Naive thymus-derived CD4-positive, alpha-beta T cell (primary cell): ENCODE measurements at regions not wholly inside any gene's neighbourhood (a gene's known extent, or its start where the extent isn't known, plus 50 kb on each side); places are given as distances from the start of the nearest gene placed in this dataset.

ENCODE experiments used
- ATAC-seq: fragments of 150-1000 bp; cut with Tn5 transposase; 2 replicates; pipeline ENCODE4 v1.10.0; 2021; ENCODE audit warnings: mild to moderate bottlenecking, moderate library complexity
- CTCF ChIA-PET: fragments of 350-600 bp; sonication (Branson Sonifier 250); formaldehyde crosslinking; loops from one replicate; lab custom pipeline; 2021; ENCODE audit warnings: antibody characterized with exemption; lab: Charles Lee
- POLR2A ChIA-PET: fragments of 350-600 bp; sonication (Branson Sonifier 250); formaldehyde crosslinking; loops from one replicate; lab custom pipeline; 2021; ENCODE audit warnings: antibody characterized with exemption, inconsistent platforms; lab: Charles Lee
- DNase-seq, 9 donors: peaks; one replicate each; pipeline versions ENCODE4 v3.0.0 to v3.0.0-alpha.2; 2020 to 2022; ENCODE audit warnings: mixed read lengths in 1 of 9
- H3K27ac ChIP-seq: one replicate; pipeline ENCODE4 v1.7.0; 2013; ENCODE audit warnings: mild to moderate bottlenecking, low read depth, low read length, moderate library complexity
- H3K27me3 ChIP-seq, 2 donors: one replicate each; pipeline ENCODE4 v1.7.0; 2013; ENCODE audit warnings: low read length in 2 of 2, mild to moderate bottlenecking in 2 of 2, moderate library complexity in 2 of 2; ENCODE audit not compliant: control insufficient read depth in 2 of 2, insufficient read depth in 2 of 2
- H3K36me3 ChIP-seq, 3 experiments: 1 replicate in 2 of 3; 2 replicates in 1 of 3; pipeline ENCODE4 v1.7.0; 2013; ENCODE audit warnings: low read length in 3 of 3, mild to moderate bottlenecking in 3 of 3, moderate library complexity in 1 of 3; ENCODE audit not compliant: insufficient read depth in 3 of 3, control insufficient read depth in 2 of 3
- H3K4me1 ChIP-seq, 2 donors: one replicate each; pipeline ENCODE4 v1.7.0; 2013; ENCODE audit warnings: low read length in 2 of 2, mild to moderate bottlenecking in 2 of 2, moderate library complexity in 1 of 2; ENCODE audit not compliant: control insufficient read depth in 2 of 2, insufficient read depth in 2 of 2
- H3K4me3 ChIP-seq: 2 replicates; pipeline ENCODE4 v1.7.0; 2013; ENCODE audit warnings: mild to moderate bottlenecking, low read length
- H3K9me3 ChIP-seq, 3 experiments: 1 replicate in 2 of 3; 2 replicates in 1 of 3; pipeline ENCODE4 v1.7.0; 2013; ENCODE audit warnings: low read length in 3 of 3; ENCODE audit not compliant: control insufficient read depth in 2 of 3
- H3K27ac Mint-ChIP-seq, 9 donors: one replicate each; pipeline ENCODE4 v1.8.0; 2020 to 2022; ENCODE audit warnings: mixed read lengths in 9 of 9, mild to moderate bottlenecking in 8 of 9, moderate library complexity in 5 of 9, inconsistent platforms in 2 of 9
- H3K27me3 Mint-ChIP-seq, 5 donors: one replicate each; pipeline ENCODE4 v1.8.0; 2021 to 2022; ENCODE audit warnings: mixed read lengths in 5 of 5, mild to moderate bottlenecking in 1 of 5
- H3K36me3 Mint-ChIP-seq, 5 donors: one replicate each; pipeline ENCODE4 v1.8.0; 2020 to 2022; ENCODE audit warnings: mixed read lengths in 5 of 5, mild to moderate bottlenecking in 3 of 5, inconsistent platforms in 1 of 5
- H3K4me1 Mint-ChIP-seq, 7 donors: one replicate each; pipeline ENCODE4 v1.8.0; 2020 to 2022; ENCODE audit warnings: mixed read lengths in 7 of 7, mild to moderate bottlenecking in 3 of 7, inconsistent platforms in 1 of 7
- H3K4me3 Mint-ChIP-seq, 10 donors: one replicate each; pipeline ENCODE4 v1.8.0; 2020 to 2022; ENCODE audit warnings: mild to moderate bottlenecking in 10 of 10, mixed read lengths in 10 of 10, moderate library complexity in 6 of 10, inconsistent platforms in 2 of 10
- H3K9me3 Mint-ChIP-seq, 11 donors: one replicate each; pipeline ENCODE4 v1.8.0; 2020 to 2022; ENCODE audit warnings: mixed read lengths in 11 of 11, mild to moderate bottlenecking in 4 of 11, inconsistent platforms in 1 of 11, moderate library complexity in 1 of 11
- intact Hi-C, 2 donors: fragments of 100-400 bp; cut with micrococcal nuclease; formaldehyde crosslinking; loops; one replicate each; pipeline ENCODE4 v1.15.1; 2023

GRCh38 chr6:28633445-28634215 is 107.9 kb downstream of the GPX5 start:
- no peak for ATAC-seq
- Mint-ChIP-seq H3K9me3 (peaks cover 0 to 34% (median 3%) of the 10 kb centered on the region in 11 donors), H3K27ac (no peak overlapping the region), H3K4me3 (no peak overlapping the region), H3K4me1 (peaks cover 5 to 27% (median 15%) of the 10 kb centered on the region in 7 donors), H3K27me3 (peaks cover 64 to 91% (median 82%) of the 10 kb centered on the region in 5 donors), H3K36me3 (peaks cover 0 to 4% (median 0%) of the 10 kb centered on the region in 5 donors)
- Histone ChIP-seq H3K27ac (no peak overlapping the region), H3K27me3 (peaks cover 7 to 20% of the 10 kb centered on the region in 2 donors), H3K4me1 (peaks cover 0 to 3% of the 10 kb centered on the region in 2 donors), H3K4me3 (no peak overlapping the region), H3K36me3 (no peaks in the 10 kb centered on the region), H3K9me3 (no peaks in the 10 kb centered on the region)
- CTCF ChIA-PET: no interaction called here
- no peak for DNase-seq
- intact Hi-C loops: loop anchor here in 1 of 2 donors (10.0 kb wide), 2 partner anchors 101 to 151 kb away; no protein-coding TSS in a partner anchor
- POLR2A ChIA-PET: no interaction called here

- H3K4me1 ChIP-seq: peaks cover 0 to 3% of the 10 kb centered on the region in 2 donors
- Mint-ChIP-seq H3K27ac (no peak overlapping the region), H3K4me3 (peak overlapping the region in 7 of 10 donors; percentile 4 to 57 (median 35)), H3K36me3 (peaks cover 0 to 4% (median 0%) of the 10 kb centered on the region in 5 donors), H3K27me3 (peaks cover 69 to 93% (median 87%) of the 10 kb centered on the region in 5 donors), H3K9me3 (peaks cover 0 to 39% (median 3%) of the 10 kb centered on the region in 11 donors), H3K4me1 (peaks cover 5 to 27% (median 15%) of the 10 kb centered on the region in 7 donors)
- ATAC-seq (no peak), DNase-seq (no peak)
- no peak overlapping the region for H3K27ac ChIP-seq
- no peaks in the 10 kb centered on the region for H3K9me3 ChIP-seq
- ChIA-PET POLR2A (no interaction called here), CTCF (no interaction called here)
- H3K36me3 ChIP-seq: no peaks in the 10 kb centered on the region
- intact Hi-C loops: loop anchor here in 1 of 2 donors (10.0 kb wide), 2 partner anchors 100 to 150 kb away; no protein-coding TSS in a partner anchor
- no peak overlapping the region for H3K4me3 ChIP-seq
- peaks cover 7 to 20% of the 10 kb centered on the region in 2 donors for H3K27me3 ChIP-seq
Observed at GRCh38 chr6:28634411-28634760, 108.7 kb downstream of the GPX5 start.

- Mint-ChIP-seq H3K4me3 (peak overlapping the region; percentile 4 to 78 (median 42)), H3K27me3 (peaks cover 69 to 92% (median 88%) of the 10 kb centered on the region in 5 donors), H3K36me3 (peaks cover 0 to 4% (median 0%) of the 10 kb centered on the region in 5 donors), H3K27ac (peak overlapping the region in 2 of 9 donors; percentile 35 to 78), H3K4me1 (peaks cover 5 to 27% (median 15%) of the 10 kb centered on the region in 7 donors), H3K9me3 (peaks cover 0 to 39% (median 3%) of the 10 kb centered on the region in 11 donors)
- intact Hi-C loops: loop anchor here in 1 of 2 donors (10.0 kb wide), 2 partner anchors 100 to 150 kb away; no protein-coding TSS in a partner anchor
- Histone ChIP-seq H3K27ac (no peak overlapping the region), H3K4me3 (no peak overlapping the region), H3K36me3 (no peaks in the 10 kb centered on the region), H3K9me3 (no peaks in the 10 kb centered on the region), H3K27me3 (peaks cover 7 to 20% of the 10 kb centered on the region in 2 donors), H3K4me1 (peaks cover 0 to 3% of the 10 kb centered on the region in 2 donors)
- CTCF ChIA-PET: no interaction called here
- no peak for DNase-seq
- POLR2A ChIA-PET: no interaction called here
- no peak for ATAC-seq
Observed at GRCh38 chr6:28634761-28635546, 109.3 kb downstream of the GPX5 start.

- Mint-ChIP-seq H3K36me3 (peaks cover 0 to 3% (median 0%) of the 10 kb centered on the region in 5 donors), H3K9me3 (peaks cover 0 to 32% (median 3%) of the 10 kb centered on the region in 11 donors), H3K4me3 (peak overlapping the region; percentile 4 to 78 (median 46)), H3K4me1 (peaks cover 5 to 27% (median 15%) of the 10 kb centered on the region in 7 donors), H3K27ac (peak overlapping the region in 2 of 9 donors; percentile 35 to 78), H3K27me3 (peaks cover 69 to 86% (median 83%) of the 10 kb centered on the region in 5 donors)
- Histone ChIP-seq H3K4me1 (peaks cover 0 to 3% of the 10 kb centered on the region in 2 donors), H3K27ac (no peak overlapping the region), H3K36me3 (no peaks in the 10 kb centered on the region), H3K9me3 (no peaks in the 10 kb centered on the region), H3K27me3 (peaks cover 7 to 20% of the 10 kb centered on the region in 2 donors), H3K4me3 (no peak overlapping the region)
- intact Hi-C loops: loop anchor here in 1 of 2 donors (10.0 kb wide), 2 partner anchors 99 to 149 kb away; no protein-coding TSS in a partner anchor
- ChIA-PET CTCF (interaction anchor here (0.6 kb wide), 1 partner anchor 953 kb away, joined by 3 read pairs; no protein-coding TSS in a partner anchor), POLR2A (no interaction called here)
- DNase-seq: no peak
- ATAC-seq: no peak
Observed at GRCh38 chr6:28635547-28636158, 110.0 kb downstream of the GPX5 start.

- Mint-ChIP-seq H3K4me3 (no peak overlapping the region), H3K9me3 (peaks cover 0 to 21% (median 3%) of the 10 kb centered on the region in 11 donors), H3K36me3 (peaks cover 0 to 3% (median 0%) of the 10 kb centered on the region in 5 donors), H3K27ac (no peak overlapping the region), H3K27me3 (peaks cover 50 to 77% (median 70%) of the 10 kb centered on the region in 5 donors), H3K4me1 (peaks cover 5 to 24% (median 15%) of the 10 kb centered on the region in 7 donors)
- H3K27ac ChIP-seq: no peak overlapping the region
- H3K9me3 ChIP-seq: no peaks in the 10 kb centered on the region
- intact Hi-C loops: loop anchor here in 1 of 2 donors (10.0 kb wide), 2 partner anchors 96 to 146 kb away; no protein-coding TSS in a partner anchor
- no peak for DNase-seq
- H3K27me3 ChIP-seq: peaks cover 4 to 20% of the 10 kb centered on the region in 2 donors
- POLR2A ChIA-PET: no interaction called here
- no peak overlapping the region for H3K4me3 ChIP-seq
- ATAC-seq: no peak
- H3K4me1 ChIP-seq: peaks cover 0 to 3% of the 10 kb centered on the region in 2 donors
- H3K36me3 ChIP-seq: no peaks in the 10 kb centered on the region
- CTCF ChIA-PET: no interaction called here
Observed at GRCh38 chr6:28638787-28639430, 113.2 kb downstream of the GPX5 start.
